ENCODE measurements at regions not wholly inside any gene's neighbourhood (a gene's known extent, or its start where the extent isn't known, plus 50 kb on each side); places are given as distances from the start of the nearest gene placed in this dataset.

DNA sequence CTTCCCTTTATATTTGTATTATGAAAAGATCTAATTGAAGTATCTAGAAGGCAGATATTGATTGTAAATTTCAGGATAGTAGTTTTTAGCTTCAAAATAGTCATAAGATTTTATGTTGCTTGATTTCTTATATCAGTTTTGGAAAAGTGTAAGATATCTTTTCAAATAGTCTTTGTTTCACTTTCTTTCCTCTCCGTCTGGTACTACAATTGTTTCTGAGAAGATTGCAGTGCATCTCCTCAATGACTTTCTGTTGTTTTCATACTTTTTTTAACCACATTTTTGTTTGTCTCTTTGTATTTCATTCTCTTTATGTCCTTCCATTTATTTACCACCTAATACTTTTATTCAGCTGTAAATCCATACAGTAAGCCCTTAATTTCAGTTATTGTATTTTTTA lies 964.6 kb upstream of the B3GALT2 start:
- TF ChIP-seq, protein P1, sequence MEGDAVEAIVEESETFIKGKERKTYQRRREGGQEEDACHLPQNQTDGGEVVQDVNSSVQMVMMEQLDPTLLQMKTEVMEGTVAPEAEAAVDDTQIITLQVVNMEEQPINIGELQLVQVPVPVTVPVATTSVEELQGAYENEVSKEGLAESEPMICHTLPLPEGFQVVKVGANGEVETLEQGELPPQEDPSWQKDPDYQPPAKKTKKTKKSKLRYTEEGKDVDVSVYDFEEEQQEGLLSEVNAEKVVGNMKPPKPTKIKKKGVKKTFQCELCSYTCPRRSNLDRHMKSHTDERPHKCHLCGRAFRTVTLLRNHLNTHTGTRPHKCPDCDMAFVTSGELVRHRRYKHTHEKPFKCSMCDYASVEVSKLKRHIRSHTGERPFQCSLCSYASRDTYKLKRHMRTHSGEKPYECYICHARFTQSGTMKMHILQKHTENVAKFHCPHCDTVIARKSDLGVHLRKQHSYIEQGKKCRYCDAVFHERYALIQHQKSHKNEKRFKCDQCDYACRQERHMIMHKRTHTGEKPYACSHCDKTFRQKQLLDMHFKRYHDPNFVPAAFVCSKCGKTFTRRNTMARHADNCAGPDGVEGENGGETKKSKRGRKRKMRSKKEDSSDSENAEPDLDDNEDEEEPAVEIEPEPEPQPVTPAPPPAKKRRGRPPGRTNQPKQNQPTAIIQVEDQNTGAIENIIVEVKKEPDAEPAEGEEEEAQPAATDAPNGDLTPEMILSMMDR (IDR thresholded peaks at IDR 0.05; ENCODE audit: low read depth, low read length, poor library complexity, severe bottlenecking), result no peak
- no peak for TF ChIP-seq EZH2phosphoT487 (IDR thresholded peaks at IDR 0.05; ENCODE audit: borderline replicate concordance, low read length)
